GM21447 (cell line): ENCODE measurements at regions not wholly inside any gene's neighbourhood (a gene's known extent, or its start where the extent isn't known, plus 50 kb on each side); places are given as distances from the start of the nearest gene placed in this dataset.
"Not testable (repeated sequence)": the region's sequence is repeated elsewhere in the genome, so short reads cannot be mapped to it uniquely, and the experiment has no call there.

Experiments
- ATAC-seq: cut with Tn5 transposase; IDR thresholded peaks from one replicate; pipeline ENCODE4 v1.9.1; 2021; ENCODE audit not compliant: unreplicated experiment

- ATAC-seq: no peak
Measured at GRCh38 chr7:101707587-101707986, 78.5 kb upstream of the MYL10 start.

- no peak for ATAC-seq
Measured at GRCh38 chr7:101708223-101708622, 79.1 kb upstream of the MYL10 start.

DNA sequence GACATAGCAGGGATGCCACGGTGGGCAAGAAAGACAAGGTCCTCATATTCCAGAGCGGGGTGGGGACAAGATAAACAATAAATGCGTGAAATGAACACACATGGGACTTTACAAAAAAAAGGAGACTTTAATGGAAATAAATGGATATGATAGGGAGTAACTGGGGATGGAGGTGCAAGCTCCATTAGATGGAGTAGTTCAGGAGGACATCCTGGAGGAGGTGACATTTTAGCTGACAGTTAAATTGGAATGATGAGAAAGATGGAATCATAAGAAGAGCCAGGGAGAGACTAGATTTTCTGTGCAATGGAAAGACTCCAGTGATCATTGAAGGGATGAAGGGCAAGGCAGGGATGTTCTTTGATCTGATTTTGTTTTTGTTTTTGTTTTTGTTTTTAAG, 83.6 kb upstream of the MYL10 start:
- no peak for ATAC-seq

GRCh38 chr7:101714097-101714496, 85.0 kb upstream of the MYL10 start:
- no peak for ATAC-seq

DNA sequence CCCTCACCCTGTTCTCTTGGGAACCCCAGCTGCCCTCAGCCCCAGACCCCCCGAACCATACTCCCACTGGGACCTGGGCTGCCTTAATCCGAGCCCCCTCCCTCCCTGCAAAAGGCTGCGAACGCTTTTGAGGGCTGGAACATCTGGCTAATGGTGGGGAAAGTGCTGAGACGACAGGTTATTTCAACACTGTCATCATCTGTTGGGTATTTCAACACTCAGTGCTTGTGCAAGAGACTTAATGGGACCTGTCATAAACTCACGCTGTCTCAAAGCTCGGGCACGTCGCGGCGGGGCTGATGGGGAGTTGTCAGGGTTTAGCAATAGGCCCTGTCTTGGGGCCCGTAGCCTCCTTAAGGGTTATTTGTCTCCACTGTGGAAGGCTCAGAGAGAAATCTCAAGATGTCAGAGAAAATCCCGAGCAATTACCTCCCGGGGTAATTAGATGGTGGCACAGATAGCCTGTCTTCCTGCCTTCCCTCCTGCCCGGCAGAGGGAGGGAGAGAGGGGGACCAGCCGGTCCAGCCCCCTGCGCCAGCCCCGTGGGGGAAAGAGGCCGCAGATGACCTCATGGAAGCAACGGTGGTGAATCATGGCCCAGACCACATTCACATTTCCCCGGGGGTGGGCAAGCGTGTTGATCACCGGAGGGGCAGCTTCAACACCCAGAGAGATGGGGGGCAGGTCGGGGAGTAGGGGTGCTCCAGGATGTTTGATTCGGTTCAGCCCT, 88.7 kb upstream of the MYL10 start:
- ATAC-seq: no peak

- no peak for ATAC-seq
Measured at GRCh38 chr7:101718363-101719122, 89.4 kb upstream of the MYL10 start.

DNA sequence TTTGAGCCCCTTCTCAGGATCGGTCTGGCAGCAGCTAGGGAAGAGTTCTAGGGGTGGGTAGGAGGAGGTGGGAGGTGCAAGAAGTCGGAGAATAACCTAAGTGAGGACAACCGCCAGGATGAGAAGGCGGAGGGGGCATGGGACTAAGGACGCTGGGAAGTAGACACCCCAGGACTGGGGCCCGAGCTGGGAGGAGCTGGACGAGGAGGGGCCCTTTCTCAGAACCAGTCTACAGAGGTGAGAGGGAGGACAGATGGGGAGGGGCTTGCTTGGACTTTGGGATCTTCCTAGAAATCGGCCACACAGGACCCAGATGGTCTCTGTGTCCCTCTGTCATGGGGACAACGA, 90.0 kb upstream of the MYL10 start:
- no peak for ATAC-seq

- no peak for ATAC-seq
Measured at GRCh38 chr7:101720324-101720723, 91.2 kb upstream of the MYL10 start.

DNA sequence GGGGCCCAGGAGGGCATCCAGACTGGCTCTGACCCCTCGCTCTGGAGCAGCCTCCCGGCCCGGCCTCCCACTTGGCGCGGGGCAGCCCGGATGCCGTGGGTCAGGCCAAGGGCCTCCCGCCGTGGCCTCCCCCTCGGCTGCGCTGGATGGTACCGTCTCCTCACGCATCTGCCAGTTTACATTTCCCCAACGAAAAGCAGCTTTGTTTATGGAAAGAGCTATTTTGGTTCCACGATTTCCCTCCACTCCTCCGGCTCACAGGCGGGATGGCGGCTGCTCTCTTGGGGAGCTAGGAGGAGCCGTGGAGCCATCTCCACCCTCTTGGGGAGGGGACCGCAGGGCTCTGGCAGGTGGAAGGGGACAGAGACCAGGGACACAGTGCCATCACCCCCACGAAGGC, 93.2 kb upstream of the MYL10 start:
- ATAC-seq: no peak

DNA sequence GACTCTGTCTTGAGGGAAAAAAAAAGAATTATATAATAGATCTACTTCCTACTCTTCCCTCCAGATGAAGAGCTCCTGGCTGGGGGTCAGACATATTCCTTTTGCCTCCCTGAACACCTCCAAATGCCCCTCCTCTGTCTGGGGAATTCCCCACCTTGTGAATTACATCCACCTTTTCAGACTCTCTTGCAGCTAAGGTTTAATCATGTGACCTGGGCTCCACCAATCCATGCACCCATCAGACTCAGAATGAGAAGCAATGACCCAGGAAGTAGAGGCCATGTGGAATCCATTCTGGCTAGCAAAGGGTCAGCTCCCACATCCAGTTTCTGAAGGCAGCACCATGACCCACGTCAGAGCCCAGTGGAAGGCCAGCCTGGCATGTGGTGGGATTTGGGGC, 93.6 kb upstream of the CUX1 start:
- ATAC-seq: no peak

DNA sequence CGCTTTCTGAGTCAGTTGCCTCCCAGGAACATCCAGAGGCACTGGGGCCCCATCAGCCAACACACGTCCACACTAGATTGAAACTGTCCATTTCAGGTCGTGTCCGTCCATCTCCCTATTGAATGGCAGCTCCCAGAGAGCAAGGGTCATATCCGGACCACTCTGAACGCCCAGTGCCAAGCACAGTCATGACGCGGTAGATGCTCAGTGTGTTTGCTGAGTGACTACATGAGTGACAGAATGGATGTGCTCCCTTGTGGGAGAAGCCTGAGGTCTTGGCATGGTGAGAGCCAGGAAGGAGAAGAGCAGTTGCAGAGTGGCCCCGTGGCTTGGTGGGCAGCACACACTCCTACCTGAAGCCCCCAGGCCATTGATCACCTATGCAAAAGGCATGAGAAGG, 92.5 kb upstream of the CUX1 start:
- ATAC-seq: no peak

GRCh38 chr7:101725921-101726320, 91.5 kb upstream of the CUX1 start:
- no peak for ATAC-seq

DNA sequence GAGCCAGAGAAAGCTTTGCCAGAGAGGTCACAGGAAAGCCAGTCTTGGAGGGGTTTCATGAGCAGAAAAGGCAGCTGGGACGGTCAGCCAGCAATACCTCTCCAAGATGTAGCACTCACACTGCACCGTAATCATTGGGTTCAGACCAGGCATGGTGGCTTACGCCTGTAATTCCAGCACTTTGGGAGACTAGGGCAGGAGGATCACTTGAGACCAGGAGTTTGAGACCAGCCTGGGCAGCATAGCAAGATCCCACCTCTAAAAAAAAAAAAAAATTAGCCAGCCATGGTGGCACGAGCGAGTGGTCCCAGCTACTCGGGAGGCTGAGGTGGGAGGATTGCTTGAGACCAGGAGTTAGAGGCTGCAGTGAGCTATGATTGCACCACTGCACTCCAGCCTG, 90.2 kb upstream of the CUX1 start:
- ATAC-seq: no peak

- no peak for ATAC-seq
Measured at GRCh38 chr7:101728128-101728527, 89.3 kb upstream of the CUX1 start.

GRCh38 chr7:101728873-101729240, 88.6 kb upstream of the CUX1 start:
- not testable (repeated sequence) for ATAC-seq

GRCh38 chr7:101729241-101729883, 88.1 kb upstream of the CUX1 start:
- ATAC-seq: no peak

- no peak for ATAC-seq
Measured at GRCh38 chr7:101731502-101732084, 85.8 kb upstream of the CUX1 start.

DNA sequence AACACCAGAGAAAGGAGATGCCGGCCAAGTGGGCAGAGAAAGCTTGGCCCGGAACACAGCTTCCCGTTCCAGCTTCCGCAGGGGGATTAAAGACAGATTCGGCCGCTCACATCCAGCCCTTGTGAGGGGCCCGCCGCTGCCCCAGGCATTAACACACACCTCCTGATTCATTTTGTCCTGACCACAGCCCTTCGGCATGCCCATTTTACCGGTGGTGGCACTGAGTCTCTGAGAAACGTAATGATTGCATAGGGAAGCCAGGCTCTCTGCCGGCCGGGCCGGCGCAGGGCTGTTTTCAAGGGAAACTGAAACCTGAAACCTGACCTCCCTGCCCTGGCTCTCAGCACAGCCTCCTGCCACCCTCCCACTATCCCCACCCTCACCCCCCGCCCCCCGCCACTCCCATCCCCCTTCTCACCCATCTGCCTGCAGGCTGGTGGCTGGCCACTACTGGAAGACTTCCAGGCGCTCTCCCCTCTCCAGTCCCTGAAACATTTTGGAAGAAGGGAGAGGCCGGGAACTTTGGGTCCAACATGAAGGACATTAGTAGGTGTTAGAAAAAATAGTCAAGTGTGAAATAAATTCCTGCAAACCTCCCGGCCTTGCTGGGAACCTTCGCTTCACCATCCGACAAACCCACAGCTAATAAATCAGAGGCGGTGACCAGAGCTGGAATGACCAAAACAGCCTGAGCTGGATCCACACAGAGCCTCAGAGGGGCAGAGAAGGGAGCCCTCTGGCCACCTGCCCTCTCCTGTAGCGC, 83.5 kb upstream of the CUX1 start:
- peak; percentile 85 for ATAC-seq

DNA sequence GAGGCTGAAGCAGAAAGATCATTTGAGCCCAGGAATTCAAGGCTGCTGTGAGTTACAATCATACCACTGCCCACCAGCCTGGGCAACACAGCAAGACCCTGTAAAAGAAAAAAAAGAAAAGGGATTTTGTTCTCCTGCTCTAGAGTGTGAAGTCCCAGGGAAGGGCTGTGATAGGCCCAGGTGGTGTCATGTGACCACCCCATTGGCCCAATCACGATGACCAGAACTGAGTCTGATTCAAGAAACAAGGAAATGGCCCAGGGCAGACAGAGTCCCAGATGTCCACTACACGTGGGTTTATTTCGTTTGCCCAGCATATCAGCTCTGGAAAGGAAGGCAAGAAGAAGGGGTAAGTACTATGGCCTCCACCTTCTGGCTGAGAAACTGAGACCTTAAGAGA, 81.3 kb upstream of the CUX1 start:
- ATAC-seq: no peak

DNA sequence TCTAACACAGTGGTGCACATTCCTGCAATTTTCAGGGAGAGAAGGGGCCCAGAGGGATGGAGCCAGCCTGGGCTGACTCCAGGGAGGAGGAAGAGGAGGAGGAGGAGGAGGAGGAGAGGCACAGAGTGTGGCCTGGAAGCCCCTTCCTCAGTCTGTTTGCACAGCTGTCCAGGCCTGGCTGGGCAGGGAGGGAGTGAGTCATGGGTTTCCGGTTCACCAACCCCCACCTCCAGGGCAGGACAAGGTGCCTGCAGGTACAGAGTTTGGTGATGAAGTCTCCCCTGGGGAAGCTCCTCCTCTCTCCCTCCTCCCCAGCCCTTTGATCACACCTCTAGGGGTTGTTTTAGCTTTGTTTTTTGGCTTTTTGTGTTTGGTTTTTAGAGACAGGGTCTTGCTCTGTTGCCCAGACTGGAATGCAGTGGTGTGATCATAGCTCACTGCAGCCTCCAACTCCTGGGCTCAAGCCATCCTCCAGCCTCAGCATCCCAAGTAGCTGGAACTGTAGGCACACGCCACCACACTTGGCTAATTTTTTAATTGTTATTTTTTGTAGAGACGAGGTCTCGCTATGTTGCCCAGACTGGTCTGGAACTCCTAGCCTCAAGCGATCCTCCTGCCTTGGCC, 77.5 kb upstream of the CUX1 start:
- no peak for ATAC-seq
